ENCODE measurements at regions not wholly inside any gene's neighbourhood (a gene's known extent, or its start where the extent isn't known, plus 50 kb on each side); places are given as distances from the start of the nearest gene placed in this dataset.
A peak's percentile ranks its signal among the peaks of the same experiment; 100 is the strongest.

GRCh38 chr9:107431461-107431860, 58.1 kb downstream of the KLF4 start:
- Mint-ChIP-seq H3K27me3 (peaks cover 3 to 6% of the 10 kb centered on the region in 2 donors), H3K27ac (no peak overlapping the region), H3K9me3 (no peaks in the 10 kb centered on the region), H3K4me3 (no peak overlapping the region), H3K4me1 (no peaks in the 10 kb centered on the region), H3K36me3 (no peaks in the 10 kb centered on the region)
- ChIA-PET CTCF (ENCODE audit: partially characterized antibody) (no interaction called here), POLR2A (ENCODE audit: partially characterized antibody) (no interaction called here)
- DNase-seq: no peak
- no peaks in the 10 kb centered on the region for H3K4me1 ChIP-seq (ENCODE audit: insufficient read depth, low read length)
- H3K4me3 ChIP-seq (ENCODE audit: low read length in 2 of 2): no peak overlapping the region
- H3K27me3 ChIP-seq (ENCODE audit: insufficient read depth, low read length): no peaks in the 10 kb centered on the region
- intact Hi-C loops (cut with micrococcal nuclease): no loop called here
- no peaks in the 10 kb centered on the region for H3K9me3 ChIP-seq (ENCODE audit: control insufficient read depth in 1 of 2, low read length in 2 of 2)
- H3K27ac ChIP-seq (ENCODE audit: low read depth, low read length): no peak overlapping the region
- no peaks in the 10 kb centered on the region for H3K36me3 ChIP-seq (ENCODE audit: insufficient read depth, low read length)

GRCh38 chr9:107430071-107430470, 59.5 kb downstream of the KLF4 start:
- Histone ChIP-seq H3K9me3 (ENCODE audit: control insufficient read depth in 1 of 2, low read length in 2 of 2) (no peaks in the 10 kb centered on the region), H3K27me3 (ENCODE audit: insufficient read depth, low read length) (no peaks in the 10 kb centered on the region), H3K4me1 (ENCODE audit: insufficient read depth, low read length) (no peaks in the 10 kb centered on the region), H3K36me3 (ENCODE audit: insufficient read depth, low read length) (no peaks in the 10 kb centered on the region), H3K27ac (ENCODE audit: low read depth, low read length) (no peak overlapping the region), H3K4me3 (ENCODE audit: low read length in 2 of 2) (no peak overlapping the region)
- no peaks in the 10 kb centered on the region for H3K36me3 Mint-ChIP-seq
- CTCF ChIA-PET (ENCODE audit: partially characterized antibody): no interaction called here
- DNase-seq: no peak
- H3K9me3 Mint-ChIP-seq: no peaks in the 10 kb centered on the region
- peaks cover 0 to 4% (median 3%) of the 10 kb centered on the region in 4 donors for H3K4me1 Mint-ChIP-seq
- POLR2A ChIA-PET (ENCODE audit: partially characterized antibody): no interaction called here
- peaks cover 4% of the 10 kb centered on the region in 2 donors for H3K27me3 Mint-ChIP-seq
- intact Hi-C loops (cut with micrococcal nuclease): no loop called here
- H3K27ac Mint-ChIP-seq: no peak overlapping the region
- no peak overlapping the region for H3K4me3 Mint-ChIP-seq

- intact Hi-C loops (cut with micrococcal nuclease): no loop called here
- CTCF ChIA-PET (ENCODE audit: partially characterized antibody): interaction anchor here (0.7 to 2.9 kb wide), 12 partner anchors 9 to 1923 kb away, joined by 3 to 11 read pairs (median 5); no protein-coding TSS in a partner anchor
- Histone ChIP-seq H3K4me1 (ENCODE audit: insufficient read depth, low read length) (no peaks in the 10 kb centered on the region), H3K36me3 (ENCODE audit: insufficient read depth, low read length) (no peaks in the 10 kb centered on the region), H3K27ac (ENCODE audit: low read depth, low read length) (no peak overlapping the region), H3K9me3 (ENCODE audit: control insufficient read depth in 1 of 2, low read length in 2 of 2) (no peaks in the 10 kb centered on the region), H3K27me3 (ENCODE audit: insufficient read depth, low read length) (no peaks in the 10 kb centered on the region), H3K4me3 (ENCODE audit: low read length in 2 of 2) (no peak overlapping the region)
- Mint-ChIP-seq H3K27ac (no peak overlapping the region), H3K36me3 (no peaks in the 10 kb centered on the region), H3K4me3 (peak overlapping the region in 1 of 8 donors; percentile 20), H3K27me3 (peaks cover 5 to 6% of the 10 kb centered on the region in 2 donors), H3K9me3 (no peaks in the 10 kb centered on the region), H3K4me1 (peaks cover 1 to 8% (median 4%) of the 10 kb centered on the region in 4 donors)
- POLR2A ChIA-PET (ENCODE audit: partially characterized antibody): interaction anchor here (0.5 kb wide), 1 partner anchor 1727 kb away, joined by 4 read pairs; no protein-coding TSS in a partner anchor
- no peak for DNase-seq
Measured at GRCh38 chr9:107426126-107426525, 63.4 kb downstream of the KLF4 start.

- ChIA-PET POLR2A (ENCODE audit: partially characterized antibody) (interaction anchor here (0.5 kb wide), 1 partner anchor 1727 kb away, joined by 4 read pairs; no protein-coding TSS in a partner anchor), CTCF (ENCODE audit: partially characterized antibody) (interaction anchor here (0.7 to 2.9 kb wide), 18 partner anchors 8 to 1924 kb away, joined by 3 to 11 read pairs (median 4); no protein-coding TSS in a partner anchor)
- H3K36me3 Mint-ChIP-seq: no peaks in the 10 kb centered on the region
- peaks cover 4 to 6% of the 10 kb centered on the region in 2 donors for H3K27me3 Mint-ChIP-seq
- H3K4me1 Mint-ChIP-seq: peaks cover 1 to 8% (median 4%) of the 10 kb centered on the region in 4 donors
- DNase-seq: peak in 4 of 5 donors; percentile 5 to 28 (median 20)
- intact Hi-C loops (cut with micrococcal nuclease): no loop called here
- Histone ChIP-seq H3K27me3 (ENCODE audit: insufficient read depth, low read length) (no peaks in the 10 kb centered on the region), H3K36me3 (ENCODE audit: insufficient read depth, low read length) (no peaks in the 10 kb centered on the region), H3K4me1 (ENCODE audit: insufficient read depth, low read length) (no peaks in the 10 kb centered on the region), H3K9me3 (ENCODE audit: control insufficient read depth in 1 of 2, low read length in 2 of 2) (no peaks in the 10 kb centered on the region), H3K27ac (ENCODE audit: low read depth, low read length) (no peak overlapping the region), H3K4me3 (ENCODE audit: low read length in 2 of 2) (no peak overlapping the region)
- H3K4me3 Mint-ChIP-seq: peak overlapping the region in 6 of 8 donors; percentile 20 to 64 (median 52)
- no peak overlapping the region for H3K27ac Mint-ChIP-seq
- no peaks in the 10 kb centered on the region for H3K9me3 Mint-ChIP-seq
Measured at GRCh38 chr9:107425101-107426025, 64.2 kb downstream of the KLF4 start.

GRCh38 chr9:107423540-107423939, 66.0 kb downstream of the KLF4 start:
- CTCF ChIA-PET (ENCODE audit: partially characterized antibody): interaction anchor here (2.9 kb wide), 1 partner anchor 26 kb away, joined by 11 read pairs; no protein-coding TSS in a partner anchor
- Mint-ChIP-seq H3K27me3 (peaks cover 4 to 8% of the 10 kb centered on the region in 2 donors), H3K4me3 (peak overlapping the region in 1 of 8 donors; percentile 28), H3K4me1 (peaks cover 1 to 8% (median 4%) of the 10 kb centered on the region in 4 donors), H3K27ac (no peak overlapping the region), H3K36me3 (no peaks in the 10 kb centered on the region), H3K9me3 (no peaks in the 10 kb centered on the region)
- Histone ChIP-seq H3K36me3 (ENCODE audit: insufficient read depth, low read length) (no peaks in the 10 kb centered on the region), H3K27ac (ENCODE audit: low read depth, low read length) (no peak overlapping the region), H3K9me3 (ENCODE audit: control insufficient read depth in 1 of 2, low read length in 2 of 2) (no peaks in the 10 kb centered on the region), H3K4me3 (ENCODE audit: low read length in 2 of 2) (no peak overlapping the region), H3K27me3 (ENCODE audit: insufficient read depth, low read length) (no peaks in the 10 kb centered on the region), H3K4me1 (ENCODE audit: insufficient read depth, low read length) (no peaks in the 10 kb centered on the region)
- POLR2A ChIA-PET (ENCODE audit: partially characterized antibody): no interaction called here
- no peak for DNase-seq
- intact Hi-C loops (cut with micrococcal nuclease): no loop called here

GRCh38 chr9:107422189-107423185, 67.1 kb downstream of the KLF4 start:
- Histone ChIP-seq H3K9me3 (ENCODE audit: control insufficient read depth in 1 of 2, low read length in 2 of 2) (no peaks in the 10 kb centered on the region), H3K27ac (ENCODE audit: low read depth, low read length) (no peak overlapping the region), H3K4me3 (ENCODE audit: low read length in 2 of 2) (no peak overlapping the region), H3K27me3 (ENCODE audit: insufficient read depth, low read length) (no peaks in the 10 kb centered on the region), H3K36me3 (ENCODE audit: insufficient read depth, low read length) (no peaks in the 10 kb centered on the region), H3K4me1 (ENCODE audit: insufficient read depth, low read length) (no peaks in the 10 kb centered on the region)
- intact Hi-C loops (cut with micrococcal nuclease): no loop called here
- Mint-ChIP-seq H3K36me3 (no peaks in the 10 kb centered on the region), H3K4me3 (no peak overlapping the region), H3K27ac (no peak overlapping the region), H3K4me1 (peaks cover 1 to 8% (median 4%) of the 10 kb centered on the region in 4 donors), H3K27me3 (peaks cover 4 to 8% of the 10 kb centered on the region in 2 donors), H3K9me3 (no peaks in the 10 kb centered on the region)
- no peak for DNase-seq
- ChIA-PET CTCF (ENCODE audit: partially characterized antibody) (interaction anchor here (1.6 kb wide), 1 partner anchor 1532 kb away, joined by 4 read pairs; no protein-coding TSS in a partner anchor), POLR2A (ENCODE audit: partially characterized antibody) (interaction anchor here (0.7 kb wide), 1 partner anchor 67 kb away, joined by 3 read pairs; the partner anchor contains the start of gene KLF4)
